ENCODE measurements at regions not wholly inside any gene's neighbourhood (a gene's known extent, or its start where the extent isn't known, plus 50 kb on each side); places are given as distances from the start of the nearest gene placed in this dataset.

DNA sequence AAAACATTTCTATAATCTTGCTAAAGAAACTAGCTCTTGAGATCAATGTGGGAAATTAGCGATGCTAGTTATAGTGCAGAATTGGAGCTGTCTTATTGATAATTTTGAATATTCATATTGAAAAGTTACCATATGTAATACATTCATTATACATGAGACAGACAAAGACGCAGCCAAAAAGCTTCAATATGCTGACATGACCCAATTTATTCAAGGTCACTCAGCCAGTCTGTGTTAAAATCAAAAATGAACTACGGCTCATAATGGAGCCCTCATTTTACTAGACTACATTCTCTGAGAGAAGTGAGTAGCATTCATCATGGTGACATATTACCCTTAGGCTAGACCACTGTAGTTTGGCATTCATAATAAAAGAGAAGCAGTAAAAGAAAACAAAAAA, 107.3 kb upstream of the GABRG2 start:
- DNase-seq, result no peak

DNA sequence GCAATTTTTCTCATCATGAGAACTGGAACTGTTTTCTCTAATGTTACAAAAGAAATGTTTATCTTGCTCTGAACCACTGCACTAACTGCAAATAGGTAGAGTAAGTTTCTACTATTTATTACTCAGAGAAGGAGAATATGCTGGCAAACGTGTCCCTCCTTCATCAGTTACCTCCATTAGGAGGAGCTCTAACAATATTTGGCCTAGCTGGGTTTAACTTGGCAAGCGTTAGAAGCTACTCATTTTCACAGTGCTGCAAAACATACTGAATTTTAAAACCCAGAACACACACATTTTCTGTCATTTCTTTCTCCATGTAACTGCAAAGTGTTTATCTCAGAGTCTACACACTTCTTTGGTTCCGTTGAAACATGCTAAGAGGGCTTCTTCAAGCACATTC, 101.0 kb upstream of the GABRG2 start:
- DNase-seq, result peak; percentile 45

DNA sequence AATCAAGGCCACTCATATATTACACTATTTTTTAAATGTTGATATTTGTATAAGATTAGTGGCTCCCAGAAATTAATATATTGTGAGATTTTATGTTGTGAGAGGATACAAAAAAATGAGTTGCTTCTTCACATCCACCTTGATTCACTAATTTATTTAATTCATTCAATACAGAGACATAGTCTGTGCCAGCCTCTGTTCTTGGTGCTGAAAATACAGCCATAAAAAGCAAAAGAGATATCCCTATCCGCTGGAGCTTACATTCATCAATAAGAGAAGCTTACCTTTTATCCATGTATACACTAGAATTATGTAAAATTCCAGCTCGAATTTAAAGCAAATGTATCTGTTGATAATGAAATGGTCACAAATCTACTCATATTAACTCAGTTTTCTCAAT, 92.2 kb upstream of the GABRG2 start:
- no peak for DNase-seq

GRCh38 chr5:161988077-161988476, 79.5 kb upstream of the GABRG2 start:
- DNase-seq, result no peak
